Colonic mucosa (tissue), 4 donors: ENCODE measurements at regions not wholly inside any gene's neighbourhood (a gene's known extent, or its start where the extent isn't known, plus 50 kb on each side); places are given as distances from the start of the nearest gene placed in this dataset.

ENCODE experiments used
- DNase-seq: peaks from one replicate; pipeline ENCODE4 v3.0.0-alpha.2; 2020
- H3K27ac ChIP-seq: fragments of 200-600 bp; one replicate; pipeline ENCODE4 v1.8.0; 2021
- H3K27me3 ChIP-seq: fragments of 200-600 bp; one replicate; pipeline ENCODE4 v1.8.0; 2021
- H3K36me3 ChIP-seq: fragments of 200-600 bp; one replicate; pipeline ENCODE4 v1.8.0; 2021
- H3K4me1 ChIP-seq: fragments of 200-600 bp; one replicate; pipeline ENCODE4 v1.8.0; 2021; ENCODE audit warnings: mild to moderate bottlenecking
- H3K4me3 ChIP-seq: fragments of 200-600 bp; one replicate; pipeline ENCODE4 v1.8.0; 2021
- H3K9ac ChIP-seq, 2 donors: one replicate each; pipeline ENCODE4 v1.7.0; 2013; ENCODE audit warnings: control low read depth in 2 of 2, low read depth in 2 of 2, low read length in 2 of 2
- H3K9me3 ChIP-seq: fragments of 200-600 bp; one replicate; pipeline ENCODE4 v1.8.0; 2021
- intact Hi-C: fragments of 100-400 bp; cut with DNase I; formaldehyde crosslinking; loops from one replicate; pipeline ENCODE4 v1.14.1; 2022
- TF ChIP-seq, protein P1 (sequence below): fragments of 200-600 bp; IDR thresholded peaks from one replicate; pipeline ENCODE4 v1.8.0; 2022; ENCODE audit warnings: antibody characterized with exemption, mild to moderate bottlenecking
- donor health status: healthy.
- donor health status: DM: no; HTN: no; CAD: no.
- donor health status: DM: no; HTN: no; CAD: no.

DNA sequence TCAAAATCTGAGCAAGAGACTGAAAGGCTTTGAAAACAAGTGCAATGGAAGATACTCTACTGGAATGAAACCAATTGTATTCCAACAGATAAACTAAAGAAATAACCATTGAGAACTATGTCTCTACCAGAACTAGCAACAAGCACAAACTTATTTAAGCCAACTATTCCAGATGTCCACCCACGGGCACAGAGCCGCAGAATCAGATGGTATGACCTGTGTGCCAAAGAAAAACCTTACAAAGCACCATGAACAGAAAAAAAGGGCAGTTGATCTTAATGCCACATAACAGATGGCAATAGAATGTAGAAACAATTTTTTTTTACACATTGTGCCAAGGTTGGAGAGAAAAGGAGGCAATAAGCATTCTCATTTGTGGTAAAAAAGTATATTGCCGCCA lies 269.3 kb upstream of the ADGRL3 start:
- no peak for DNase-seq
- intact Hi-C loops, result no loop called here
- Histone ChIP-seq H3K4me1 (no peaks in the 10 kb centered on the region), H3K36me3 (no peaks in the 10 kb centered on the region), H3K4me3 (no peak overlapping the region), H3K27me3 (no peaks in the 10 kb centered on the region), H3K9me3 (no peaks in the 10 kb centered on the region), H3K27ac (no peak overlapping the region), H3K9ac (no peak overlapping the region)
- TF ChIP-seq, protein P1, sequence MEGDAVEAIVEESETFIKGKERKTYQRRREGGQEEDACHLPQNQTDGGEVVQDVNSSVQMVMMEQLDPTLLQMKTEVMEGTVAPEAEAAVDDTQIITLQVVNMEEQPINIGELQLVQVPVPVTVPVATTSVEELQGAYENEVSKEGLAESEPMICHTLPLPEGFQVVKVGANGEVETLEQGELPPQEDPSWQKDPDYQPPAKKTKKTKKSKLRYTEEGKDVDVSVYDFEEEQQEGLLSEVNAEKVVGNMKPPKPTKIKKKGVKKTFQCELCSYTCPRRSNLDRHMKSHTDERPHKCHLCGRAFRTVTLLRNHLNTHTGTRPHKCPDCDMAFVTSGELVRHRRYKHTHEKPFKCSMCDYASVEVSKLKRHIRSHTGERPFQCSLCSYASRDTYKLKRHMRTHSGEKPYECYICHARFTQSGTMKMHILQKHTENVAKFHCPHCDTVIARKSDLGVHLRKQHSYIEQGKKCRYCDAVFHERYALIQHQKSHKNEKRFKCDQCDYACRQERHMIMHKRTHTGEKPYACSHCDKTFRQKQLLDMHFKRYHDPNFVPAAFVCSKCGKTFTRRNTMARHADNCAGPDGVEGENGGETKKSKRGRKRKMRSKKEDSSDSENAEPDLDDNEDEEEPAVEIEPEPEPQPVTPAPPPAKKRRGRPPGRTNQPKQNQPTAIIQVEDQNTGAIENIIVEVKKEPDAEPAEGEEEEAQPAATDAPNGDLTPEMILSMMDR, result no peak

DNA sequence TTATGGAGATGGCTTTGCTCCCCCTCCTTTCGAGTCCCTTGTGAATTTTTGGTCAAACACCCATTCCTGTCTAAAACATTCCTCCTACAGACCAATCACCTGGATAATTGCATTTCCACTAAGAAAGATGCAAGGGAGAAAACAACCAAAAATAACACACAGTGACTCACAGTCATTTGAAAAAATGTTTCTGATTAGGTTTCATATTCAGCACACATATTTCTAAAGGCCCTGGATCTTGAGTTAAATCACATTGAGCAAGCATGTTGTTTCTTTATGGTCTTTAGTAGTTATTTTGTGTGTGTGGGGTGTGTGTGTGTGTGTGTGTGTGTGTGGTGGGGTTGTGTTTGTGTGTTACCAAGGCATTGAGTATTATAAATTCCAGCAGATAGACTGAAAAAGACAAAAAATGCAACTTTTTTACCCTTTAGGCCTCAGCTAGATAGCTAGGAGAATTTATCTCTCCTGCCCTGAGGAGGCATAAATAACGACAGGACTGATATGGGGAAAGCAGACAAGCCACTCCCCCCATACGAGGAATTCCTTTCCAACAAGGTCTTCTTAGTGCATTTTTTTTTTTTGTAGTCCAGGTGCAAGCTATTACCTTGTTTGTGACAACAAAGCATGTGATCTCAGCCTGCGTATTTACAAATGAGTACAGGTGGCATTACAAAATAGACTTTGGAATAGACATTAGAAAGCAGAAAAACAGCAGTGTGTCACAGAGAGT lies 265.4 kb upstream of the ADGRL3 start:
- TF ChIP-seq, protein P1, result no peak
- H3K36me3 ChIP-seq, result no peaks in the 10 kb centered on the region
- no peaks in the 10 kb centered on the region for H3K9me3 ChIP-seq
- no peak for DNase-seq
- intact Hi-C loops, result no loop called here
- no peaks in the 10 kb centered on the region for H3K27me3 ChIP-seq
- no peak overlapping the region for H3K27ac ChIP-seq
- H3K9ac ChIP-seq, result no peak overlapping the region
- H3K4me1 ChIP-seq, result no peaks in the 10 kb centered on the region
- H3K4me3 ChIP-seq, result no peak overlapping the region

DNA sequence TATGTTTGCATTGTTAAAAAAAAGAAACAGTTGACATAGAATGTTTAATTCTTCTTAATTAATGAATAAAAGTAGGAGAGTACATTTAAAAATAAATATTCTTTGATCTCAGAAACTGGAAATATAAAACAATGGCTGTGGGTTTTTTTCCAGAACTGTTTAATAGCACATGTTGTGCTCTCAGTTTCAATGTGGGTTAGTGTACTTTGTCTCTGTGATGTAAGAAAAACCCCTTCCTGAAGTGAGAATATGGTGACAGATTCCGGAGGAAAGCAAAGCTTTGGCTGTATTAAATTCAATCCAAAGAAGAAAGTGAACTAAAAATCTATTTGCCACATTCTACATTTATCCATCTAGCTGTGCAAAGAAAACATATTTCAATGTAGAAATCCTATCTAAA lies 261.9 kb upstream of the ADGRL3 start:
- TF ChIP-seq, protein P1, result no peak
- no peak overlapping the region for H3K4me3 ChIP-seq
- intact Hi-C loops, result no loop called here
- H3K4me1 ChIP-seq, result no peaks in the 10 kb centered on the region
- H3K27me3 ChIP-seq, result no peaks in the 10 kb centered on the region
- no peaks in the 10 kb centered on the region for H3K9me3 ChIP-seq
- no peak overlapping the region for H3K27ac ChIP-seq
- H3K36me3 ChIP-seq, result no peaks in the 10 kb centered on the region
- H3K9ac ChIP-seq, result no peak overlapping the region
- DNase-seq, result no peak

DNA sequence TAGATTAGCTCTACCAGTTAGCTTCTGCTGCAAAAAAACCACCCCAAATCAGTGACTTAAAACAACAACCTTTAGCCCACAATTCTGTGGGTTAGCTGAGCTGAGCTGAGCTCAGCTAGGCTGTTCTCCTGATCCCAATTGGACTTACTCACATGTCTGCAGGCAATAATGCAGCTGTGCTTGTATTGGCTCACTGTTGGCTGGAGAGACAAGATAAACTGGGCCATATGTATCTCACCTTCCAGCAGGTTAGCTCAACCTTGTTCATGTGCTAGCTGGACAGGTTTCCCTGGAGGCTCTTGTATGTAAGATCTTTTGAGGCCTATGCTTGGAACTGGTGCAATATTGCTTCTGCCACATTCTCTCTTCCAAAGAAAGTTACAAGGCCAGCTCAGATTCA lies 261.5 kb upstream of the ADGRL3 start:
- Histone ChIP-seq H3K27me3 (no peaks in the 10 kb centered on the region), H3K4me3 (no peak overlapping the region), H3K9me3 (no peaks in the 10 kb centered on the region), H3K9ac (no peak overlapping the region), H3K4me1 (no peaks in the 10 kb centered on the region), H3K27ac (no peak overlapping the region), H3K36me3 (no peaks in the 10 kb centered on the region)
- no peak for DNase-seq
- intact Hi-C loops, result no loop called here
- TF ChIP-seq, protein P1, result no peak

DNA sequence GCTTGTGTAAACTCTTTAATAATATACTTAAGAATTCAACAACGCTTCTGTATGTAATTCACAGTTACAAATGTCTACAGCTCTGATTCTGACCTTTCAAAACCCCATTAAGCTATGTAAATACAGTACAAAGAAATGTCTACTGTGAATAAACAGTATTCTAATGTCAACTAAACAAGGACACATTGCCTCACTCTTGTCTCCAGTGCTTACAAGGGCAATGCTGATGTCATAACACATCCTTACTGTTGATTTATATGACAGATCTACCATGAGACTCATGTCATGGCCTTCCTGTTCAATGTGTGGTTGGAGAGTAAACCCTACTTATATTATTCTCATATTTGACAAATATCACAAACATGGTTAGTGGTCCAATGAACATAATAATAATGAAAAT lies 256.1 kb upstream of the ADGRL3 start:
- no peak overlapping the region for H3K27ac ChIP-seq
- intact Hi-C loops, result no loop called here
- no peak overlapping the region for H3K9ac ChIP-seq
- no peaks in the 10 kb centered on the region for H3K9me3 ChIP-seq
- no peaks in the 10 kb centered on the region for H3K36me3 ChIP-seq
- TF ChIP-seq, protein P1, result no peak
- DNase-seq, result no peak
- no peaks in the 10 kb centered on the region for H3K27me3 ChIP-seq
- no peaks in the 10 kb centered on the region for H3K4me1 ChIP-seq
- no peak overlapping the region for H3K4me3 ChIP-seq
